Neuronal stem cell (in vitro differentiated cells): ENCODE measurements at regions not wholly inside any gene's neighbourhood (a gene's known extent, or its start where the extent isn't known, plus 50 kb on each side); places are given as distances from the start of the nearest gene placed in this dataset.
"Not testable (repeated sequence)": the region's sequence is repeated elsewhere in the genome, so short reads cannot be mapped to it uniquely, and the experiment has no call there.

Experiments used
- DNase-seq: peaks from one replicate; pipeline ENCODE4 v3.0.0-alpha.2; 2013; ENCODE audit warnings: low spot score
- H2AFZ ChIP-seq: one replicate; pipeline ENCODE4 v1.6.1; 2013; ENCODE audit warnings: mild to moderate bottlenecking, low read length, inconsistent platforms
- H2AK5ac ChIP-seq: 2 replicates; pipeline ENCODE4 v1.6.1; 2013; ENCODE audit warnings: low read depth, mild to moderate bottlenecking, inconsistent platforms, low read length, moderate library complexity, mixed read lengths
- H2BK120ac ChIP-seq: 2 replicates; pipeline ENCODE4 v1.6.1; 2013; ENCODE audit warnings: low read depth, mild to moderate bottlenecking, inconsistent platforms, low read length, moderate library complexity, mixed read lengths
- H2BK12ac ChIP-seq: one replicate; pipeline ENCODE4 v1.6.1; 2013; ENCODE audit warnings: low read length, inconsistent platforms
- H2BK15ac ChIP-seq: 2 replicates; pipeline ENCODE4 v1.6.1; 2013; ENCODE audit warnings: mild to moderate bottlenecking, low read length, inconsistent platforms, mixed read lengths
- H2BK5ac ChIP-seq: one replicate; pipeline ENCODE4 v1.6.1; 2013; ENCODE audit warnings: inconsistent platforms, mild to moderate bottlenecking, low read length, moderate library complexity
- H3K14ac ChIP-seq: one replicate; pipeline ENCODE4 v1.6.1; 2013; ENCODE audit warnings: low read length, inconsistent platforms
- H3K18ac ChIP-seq: 2 replicates; pipeline ENCODE4 v1.6.1; 2013; ENCODE audit warnings: low read length, inconsistent platforms
- H3K23ac ChIP-seq: 2 replicates; pipeline ENCODE4 v1.6.1; 2013; ENCODE audit warnings: low read depth, mild to moderate bottlenecking, mixed read lengths, low read length, inconsistent platforms; ENCODE audit not compliant: poor library complexity
- H3K27ac ChIP-seq: replicated peaks from 3 replicates; pipeline ENCODE4 v1.5.1; 2013; ENCODE audit warnings: low read length, inconsistent platforms
- H3K27me3 ChIP-seq, 3 experiments: 2 replicates each; pipeline ENCODE4 v1.6.1; 2013; ENCODE audit warnings: low read length in 3 of 3, mild to moderate bottlenecking in 2 of 3, inconsistent platforms in 1 of 3, low read depth in 1 of 3, mixed read lengths in 1 of 3, moderate library complexity in 1 of 3; ENCODE audit not compliant: control insufficient read depth in 3 of 3, insufficient read depth in 3 of 3
- H3K36me3 ChIP-seq, 2 donors: replicated peaks in 1 of 2; 2 replicates each; pipeline ENCODE4 v1.6.1; 2013; ENCODE audit warnings: low read length in 2 of 2; ENCODE audit not compliant: control insufficient read depth in 2 of 2, insufficient read depth in 2 of 2
- H3K4ac ChIP-seq: 2 replicates; pipeline ENCODE4 v1.6.1; 2013; ENCODE audit warnings: inconsistent platforms, mild to moderate bottlenecking, low read length, moderate library complexity
- H3K4me1 ChIP-seq, 2 donors: 1 replicate in 1 of 2; 2 replicates in 1 of 2; pipeline ENCODE4 v1.6.1; 2013; ENCODE audit warnings: low read length in 2 of 2, low read depth in 1 of 2; ENCODE audit not compliant: control insufficient read depth in 2 of 2, insufficient read depth in 1 of 2
- H3K4me2 ChIP-seq: one replicate; pipeline ENCODE4 v1.6.1; 2013; ENCODE audit warnings: mild to moderate bottlenecking, low read length, inconsistent platforms; ENCODE audit not compliant: insufficient read depth, poor library complexity, severe bottlenecking
- H3K4me3 ChIP-seq, 2 donors: 2 replicates each; pipeline ENCODE4 v1.5.1; 2013; ENCODE audit warnings: low read length in 2 of 2, mild to moderate bottlenecking in 2 of 2, inconsistent platforms in 1 of 2, moderate library complexity in 1 of 2
- H3K79me1 ChIP-seq: one replicate; pipeline ENCODE4 v1.6.1; 2013; ENCODE audit warnings: low read depth, mild to moderate bottlenecking, inconsistent platforms, low read length, moderate library complexity
- H3K9ac ChIP-seq: one replicate; pipeline ENCODE4 v1.6.1; 2013; ENCODE audit warnings: mild to moderate bottlenecking, low read depth, low read length, inconsistent platforms; ENCODE audit not compliant: poor library complexity
- H3K9me3 ChIP-seq, 2 donors: replicated peaks in 1 of 2; 2 replicates each; pipeline versions ENCODE3 to v1.6.1; 2013; ENCODE audit warnings: low read length in 2 of 2, mild to moderate bottlenecking in 2 of 2, inconsistent platforms in 1 of 2, low read depth in 1 of 2, mixed read lengths in 1 of 2, moderate library complexity in 1 of 2; ENCODE audit not compliant: control insufficient read depth in 2 of 2, insufficient read depth in 1 of 2
- H4K8ac ChIP-seq: one replicate; pipeline ENCODE4 v1.6.1; 2013; ENCODE audit warnings: low read depth, mild to moderate bottlenecking, inconsistent platforms, low read length, moderate library complexity
- H4K91ac ChIP-seq: one replicate; pipeline ENCODE4 v1.6.1; 2013; ENCODE audit warnings: low read length, low read depth, mild to moderate bottlenecking, inconsistent platforms; ENCODE audit not compliant: poor library complexity
- WGBS, 2 donors: extraction: QIAGEN DNeasy Blood & Tissue Kit; methylation state at CpG; one replicate each; pipeline ENCODE4 v1.1.7; 2013; ENCODE audit warnings: missing lambda C conversion rate in 2 of 2, mixed read lengths in 1 of 2; ENCODE audit not compliant: insufficient read length in 2 of 2, insufficient replicate concordance in 1 of 2; ENCODE audit errors: extremely low coverage in 2 of 2; 5-methylcytosine and 5-hydroxymethylcytosine counted together

DNA sequence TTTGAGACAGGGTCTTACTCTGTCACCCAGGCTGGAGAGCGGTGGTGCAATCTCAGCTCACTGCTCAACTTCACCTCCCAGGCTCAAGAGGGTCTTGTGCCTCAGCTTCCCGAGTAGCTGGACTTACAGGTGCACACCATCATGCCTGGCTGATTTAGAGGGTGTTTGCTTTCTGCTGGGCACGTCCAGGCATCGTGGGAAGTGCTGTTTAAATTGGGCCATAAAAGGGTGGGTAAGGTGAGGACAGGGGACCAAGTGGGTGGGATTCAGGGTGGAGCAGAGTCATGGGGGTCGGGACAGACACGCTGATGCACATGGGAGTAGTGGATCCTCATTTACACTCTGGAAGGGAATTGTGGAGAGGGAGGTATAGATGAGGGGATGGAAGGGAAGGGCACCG, 69.1 kb downstream of the SPDYE17 start:
- H3K18ac ChIP-seq, H3K4me2 ChIP-seq, H4K8ac ChIP-seq, H3K23ac ChIP-seq, H3K9me3 ChIP-seq, H3K36me3 ChIP-seq, DNase-seq, H3K27ac ChIP-seq, H2BK12ac ChIP-seq, H4K91ac ChIP-seq, H3K14ac ChIP-seq, H2AK5ac ChIP-seq, H2BK120ac ChIP-seq, H3K4ac ChIP-seq, H3K4me3 ChIP-seq, H3K4me1 ChIP-seq, H3K9ac ChIP-seq, H2AFZ ChIP-seq, H2BK15ac ChIP-seq, H3K79me1 ChIP-seq, H3K27me3 ChIP-seq, H2BK5ac ChIP-seq: not testable (repeated sequence)
- no CpG with 5 or more reads among the region's 7 CpGs for WGBS, 2 donors

DNA sequence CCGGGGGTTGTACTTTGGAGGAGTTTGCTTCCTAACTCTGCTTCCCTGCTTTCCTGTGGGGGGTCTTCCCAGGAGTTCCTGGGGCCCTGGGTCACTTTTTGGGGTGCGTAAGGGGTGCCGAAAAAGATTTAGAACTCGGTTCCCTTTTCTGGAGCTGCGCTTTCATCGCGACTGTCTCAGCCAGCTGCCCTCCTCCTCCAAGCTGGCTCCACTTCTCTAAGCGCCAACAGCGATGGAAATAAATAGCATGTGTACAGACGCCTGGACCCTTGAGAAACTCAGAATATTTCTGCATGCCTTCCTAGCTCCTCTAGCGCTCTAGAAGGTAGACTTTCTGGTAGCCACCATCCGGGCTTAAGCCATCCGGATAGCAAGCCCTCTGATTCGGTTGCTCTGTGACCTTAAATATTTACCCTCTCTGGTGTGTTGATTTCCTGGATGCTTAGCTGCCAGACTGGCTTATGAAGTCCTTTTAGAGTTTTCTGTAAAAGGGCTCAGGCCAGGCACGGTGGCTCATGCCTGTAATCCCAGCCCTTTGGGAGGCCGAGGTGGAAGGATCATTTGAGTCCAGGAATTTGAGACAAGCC, 71.7 kb downstream of the SPDYE17 start:
- not testable (repeated sequence) for H3K36me3 ChIP-seq, H3K9me3 ChIP-seq, H3K27me3 ChIP-seq, H2BK15ac ChIP-seq, H2BK12ac ChIP-seq, H3K23ac ChIP-seq, H2BK5ac ChIP-seq, H3K14ac ChIP-seq, H3K27ac ChIP-seq, DNase-seq, H2BK120ac ChIP-seq, H3K79me1 ChIP-seq, H3K4me2 ChIP-seq, H3K18ac ChIP-seq, H2AFZ ChIP-seq, H3K9ac ChIP-seq, H4K8ac ChIP-seq, H4K91ac ChIP-seq, H3K4ac ChIP-seq, H2AK5ac ChIP-seq, H3K4me3 ChIP-seq, H3K4me1 ChIP-seq
- no CpG with 5 or more reads among the region's 16 CpGs for WGBS, 2 donors

DNA sequence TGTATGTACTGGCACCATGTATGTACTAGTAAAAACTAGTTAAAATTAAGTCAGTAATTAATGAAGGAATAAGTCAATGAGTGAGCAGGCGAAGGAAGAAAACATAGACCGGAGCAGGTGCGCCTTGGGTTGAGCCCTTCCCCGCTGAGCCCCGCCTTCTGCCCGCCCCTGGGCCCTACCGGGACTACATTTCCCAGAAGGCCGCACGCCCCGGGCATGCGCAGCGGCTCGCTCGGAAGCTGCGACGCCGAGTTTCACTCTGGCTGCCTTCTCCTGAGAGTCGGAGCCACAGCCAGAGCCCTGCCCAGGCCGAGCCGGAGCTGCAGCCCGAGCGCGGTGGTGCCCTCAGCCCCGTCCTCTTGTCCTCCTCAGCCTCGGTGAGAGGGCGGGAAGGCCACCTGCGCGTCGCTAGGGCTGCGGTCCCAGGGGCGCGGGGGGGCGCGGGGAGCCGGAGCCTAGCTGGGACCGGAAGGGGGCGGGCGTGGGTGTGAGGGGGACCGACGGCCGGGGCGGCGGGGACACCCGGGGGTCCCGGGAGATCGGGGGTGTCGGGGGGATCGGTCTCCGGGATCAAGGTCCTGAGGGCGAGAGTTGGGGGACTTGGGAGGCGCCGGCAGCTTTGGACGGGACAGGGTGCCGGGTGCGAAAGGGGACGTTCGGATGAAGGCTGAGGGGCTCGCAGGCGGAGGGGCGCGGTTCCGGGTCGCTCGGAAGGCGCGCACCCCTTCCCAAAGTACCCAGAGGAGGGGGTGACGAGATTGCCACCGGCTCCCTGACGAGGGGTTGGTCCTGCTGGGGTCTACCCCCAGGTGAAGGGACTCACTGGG, 72.4 kb downstream of the SPDYE17 start:
- H3K4ac ChIP-seq, H3K4me3 ChIP-seq, H3K14ac ChIP-seq, H4K91ac ChIP-seq, H3K23ac ChIP-seq, H3K27ac ChIP-seq, H2BK12ac ChIP-seq, H4K8ac ChIP-seq, H3K9ac ChIP-seq, H2AFZ ChIP-seq, H3K4me2 ChIP-seq, H3K9me3 ChIP-seq, H2AK5ac ChIP-seq, H3K18ac ChIP-seq, H3K27me3 ChIP-seq, H2BK120ac ChIP-seq, H3K4me1 ChIP-seq, H3K79me1 ChIP-seq, H2BK5ac ChIP-seq, DNase-seq, H3K36me3 ChIP-seq, H2BK15ac ChIP-seq: not testable (repeated sequence)
- no CpG with 5 or more reads among the region's 69 CpGs for WGBS, 2 donors

DNA sequence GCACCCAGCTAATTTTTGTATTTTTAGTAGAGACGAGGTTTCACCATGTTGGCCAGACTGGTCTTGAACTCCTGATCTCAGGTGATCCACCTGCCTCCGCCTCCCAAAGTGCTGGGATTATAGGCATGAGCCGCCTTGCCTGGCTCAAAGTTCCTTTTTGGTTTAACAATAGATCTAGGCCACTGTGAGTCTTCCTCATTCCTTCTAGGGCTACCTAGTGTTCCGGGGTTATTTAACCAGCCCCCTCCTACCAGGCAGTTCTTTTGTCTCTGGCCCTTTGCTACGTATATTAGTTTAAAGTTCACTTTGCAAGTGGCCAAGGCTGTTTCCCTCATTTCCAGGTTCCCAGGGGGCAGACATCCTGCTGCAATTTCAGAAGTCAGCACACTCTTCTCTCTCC, 75.6 kb downstream of the SPDYE17 start:
- DNase-seq, H3K79me1 ChIP-seq, H3K18ac ChIP-seq, H3K4me2 ChIP-seq, H3K9me3 ChIP-seq, H2BK15ac ChIP-seq, H2AFZ ChIP-seq, H3K9ac ChIP-seq, H3K4ac ChIP-seq, H4K91ac ChIP-seq, H3K23ac ChIP-seq, H3K4me1 ChIP-seq, H2BK120ac ChIP-seq, H3K14ac ChIP-seq, H4K8ac ChIP-seq, H3K36me3 ChIP-seq, H2BK12ac ChIP-seq, H3K27ac ChIP-seq, H2BK5ac ChIP-seq, H3K4me3 ChIP-seq, H2AK5ac ChIP-seq, H3K27me3 ChIP-seq: not testable (repeated sequence)
- WGBS, 2 donors: no CpG with 5 or more reads among the region's 5 CpGs
